CD4-positive, alpha-beta T cell (primary cell): ENCODE measurements at regions not wholly inside any gene's neighbourhood (a gene's known extent, or its start where the extent isn't known, plus 50 kb on each side); places are given as distances from the start of the nearest gene placed in this dataset.

Experiments used
- ATAC-seq: fragments of 200-7000 bp; cut with Tn5 transposase; one replicate; pipeline ENCODE4 v1.10.0; 2022; ENCODE audit warnings: mild to moderate bottlenecking; ENCODE audit not compliant: poor library complexity
- CTCF ChIA-PET: fragments of 350-600 bp; sonication (Branson Sonifier 250); formaldehyde crosslinking; loops from one replicate; lab custom pipeline; 2021; ENCODE audit warnings: antibody characterized with exemption, inconsistent platforms; lab: Charles Lee
- POLR2A ChIA-PET: fragments of 350-600 bp; sonication (Branson Sonifier 250); formaldehyde crosslinking; loops from one replicate; lab custom pipeline; 2021; ENCODE audit warnings: antibody characterized with exemption, inconsistent platforms; lab: Charles Lee
- DNase-seq, 14 experiments: peaks; one replicate each; pipeline ENCODE4 v3.0.0-alpha.2; 2013 to 2020; ENCODE audit warnings: mixed read lengths in 2 of 14
- H3K27ac ChIP-seq, 2 donors: one replicate each; pipeline versions ENCODE4 v1.5.1 to v1.7.0; 2013; ENCODE audit warnings: low read length in 2 of 2, low read depth in 1 of 2, mild to moderate bottlenecking in 1 of 2
- H3K27me3 ChIP-seq, 2 experiments: 1 replicate in 1 of 2; 2 replicates in 1 of 2; pipeline versions ENCODE4 v1.6.1 to v1.7.0; 2013; ENCODE audit warnings: low read length in 2 of 2, control low read depth in 1 of 2, mild to moderate bottlenecking in 1 of 2, moderate library complexity in 1 of 2; ENCODE audit not compliant: insufficient read depth in 2 of 2, control insufficient read depth in 1 of 2
- H3K36me3 ChIP-seq: one replicate; pipeline ENCODE4 v1.6.1; 2013; ENCODE audit warnings: low read length, control low read depth; ENCODE audit not compliant: insufficient read depth
- H3K4me1 ChIP-seq: one replicate; pipeline ENCODE4 v1.6.1; 2013; ENCODE audit warnings: low read length, control low read depth; ENCODE audit not compliant: insufficient read depth
- H3K4me3 ChIP-seq: one replicate; pipeline ENCODE4 v1.5.1; 2013; ENCODE audit warnings: mild to moderate bottlenecking, low read length, moderate library complexity
- H3K9me3 ChIP-seq, 2 experiments: 1 replicate in 1 of 2; 2 replicates in 1 of 2; pipeline versions ENCODE4 v1.6.1 to v1.7.0; 2013; ENCODE audit warnings: low read length in 2 of 2, mild to moderate bottlenecking in 2 of 2, control low read depth in 1 of 2, moderate library complexity in 1 of 2; ENCODE audit not compliant: control insufficient read depth in 1 of 2, insufficient read depth in 1 of 2
- H3K27ac Mint-ChIP-seq: one replicate; pipeline ENCODE4 v1.8.0; 2020; ENCODE audit warnings: mixed read lengths
- H3K27me3 Mint-ChIP-seq: one replicate; pipeline ENCODE4 v1.8.0; 2021; ENCODE audit warnings: mixed read lengths
- H3K36me3 Mint-ChIP-seq: one replicate; pipeline ENCODE4 v1.8.0; 2021; ENCODE audit warnings: low read depth, mixed read lengths
- H3K4me1 Mint-ChIP-seq: one replicate; pipeline ENCODE4 v1.8.0; 2021; ENCODE audit warnings: low read depth, mixed read lengths
- H3K4me3 Mint-ChIP-seq: one replicate; pipeline ENCODE4 v1.8.0; 2020; ENCODE audit warnings: mild to moderate bottlenecking, mixed read lengths
- H3K9me3 Mint-ChIP-seq: one replicate; pipeline ENCODE4 v1.8.0; 2020; ENCODE audit warnings: mixed read lengths
- CTCF ChIP-seq: fragments of 200-600 bp; IDR thresholded peaks from one replicate; pipeline ENCODE4 v1.8.0; 2022; ENCODE audit warnings: antibody characterized with exemption, mild to moderate bottlenecking
- intact Hi-C, 2 experiments: fragments of 100-400 bp; cut with DNase I in 1 of 2; cut with micrococcal nuclease in 1 of 2; formaldehyde crosslinking; loops; one replicate each; pipeline versions ENCODE4 v1.15.1 to v1.9.0; 2023 to 2025; cut with DNase I, micrococcal nuclease

- ATAC-seq = no peak
- ChIA-PET CTCF (no interaction called here), POLR2A (no interaction called here)
- Histone ChIP-seq H3K27ac (no peak overlapping the region), H3K36me3 (no peaks in the 10 kb centered on the region), H3K4me1 (no peaks in the 10 kb centered on the region), H3K4me3 (no peak overlapping the region), H3K27me3 (peaks cover 0 to 4% of the 10 kb centered on the region in 2 experiments), H3K9me3 (no peaks in the 10 kb centered on the region)
- TF ChIP-seq CTCF = no peak
- no peak overlapping the region for H3K4me3 Mint-ChIP-seq
- no peak for DNase-seq
- intact Hi-C loops = no loop called here
- no peaks in the 10 kb centered on the region for H3K4me1 Mint-ChIP-seq
- no peaks in the 10 kb centered on the region for H3K36me3 Mint-ChIP-seq
- H3K9me3 Mint-ChIP-seq = peaks cover 2% of the 10 kb centered on the region
- peaks cover 18% of the 10 kb centered on the region for H3K27me3 Mint-ChIP-seq
- H3K27ac Mint-ChIP-seq = no peak overlapping the region
Observed at GRCh38 chr15:88344786-88345185, 88.2 kb upstream of the NTRK3 start.

- H3K4me3 Mint-ChIP-seq = no peak overlapping the region
- Histone ChIP-seq H3K27me3 (peaks cover 0 to 4% of the 10 kb centered on the region in 2 experiments), H3K9me3 (no peaks in the 10 kb centered on the region), H3K36me3 (no peaks in the 10 kb centered on the region), H3K27ac (no peak overlapping the region), H3K4me3 (no peak overlapping the region), H3K4me1 (no peaks in the 10 kb centered on the region)
- no peaks in the 10 kb centered on the region for H3K36me3 Mint-ChIP-seq
- TF ChIP-seq CTCF = no peak
- H3K4me1 Mint-ChIP-seq = no peaks in the 10 kb centered on the region
- peaks cover 14% of the 10 kb centered on the region for H3K27me3 Mint-ChIP-seq
- CTCF ChIA-PET = no interaction called here
- intact Hi-C loops = no loop called here
- no peak for DNase-seq
- peaks cover 2% of the 10 kb centered on the region for H3K9me3 Mint-ChIP-seq
- no peak overlapping the region for H3K27ac Mint-ChIP-seq
- POLR2A ChIA-PET = no interaction called here
- ATAC-seq = no peak
Observed at GRCh38 chr15:88342666-88343065, 86.1 kb upstream of the NTRK3 start.

GRCh38 chr15:88341653-88342052 is 85.1 kb upstream of the NTRK3 start:
- no peaks in the 10 kb centered on the region for H3K36me3 Mint-ChIP-seq
- no peaks in the 10 kb centered on the region for H3K4me1 Mint-ChIP-seq
- no peaks in the 10 kb centered on the region for H3K9me3 ChIP-seq
- H3K4me3 Mint-ChIP-seq = no peak overlapping the region
- no peak overlapping the region for H3K27ac ChIP-seq
- no peaks in the 10 kb centered on the region for H3K4me1 ChIP-seq
- no peak overlapping the region for H3K4me3 ChIP-seq
- ChIA-PET CTCF (no interaction called here), POLR2A (no interaction called here)
- DNase-seq = no peak
- ATAC-seq = no peak
- H3K27me3 ChIP-seq = peaks cover 0 to 4% of the 10 kb centered on the region in 2 experiments
- H3K36me3 ChIP-seq = no peaks in the 10 kb centered on the region
- H3K27me3 Mint-ChIP-seq = peaks cover 14% of the 10 kb centered on the region
- no peak overlapping the region for H3K27ac Mint-ChIP-seq
- intact Hi-C loops = no loop called here
- no peak for TF ChIP-seq CTCF
- H3K9me3 Mint-ChIP-seq = peaks cover 2% of the 10 kb centered on the region
